Activated CD8-positive, alpha-beta memory T cell treated with anti-CD3 and anti-CD28 coated beads for 4 hours (primary cell): ENCODE measurements at regions not wholly inside any gene's neighbourhood (a gene's known extent, or its start where the extent isn't known, plus 50 kb on each side); places are given as distances from the start of the nearest gene placed in this dataset.
"Not testable (repeated sequence)": the region's sequence is repeated elsewhere in the genome, so short reads cannot be mapped to it uniquely, and the experiment has no call there.

Experiments
- DNase-seq, 2 donors: peaks; one replicate each; pipeline ENCODE4 v3.0.0-alpha.2; 2020; ENCODE audit warnings: low read depth in 2 of 2

GRCh38 chr6:1230689-1231605 is 81.0 kb upstream of the FOXQ1 start:
- no peak for DNase-seq

DNA sequence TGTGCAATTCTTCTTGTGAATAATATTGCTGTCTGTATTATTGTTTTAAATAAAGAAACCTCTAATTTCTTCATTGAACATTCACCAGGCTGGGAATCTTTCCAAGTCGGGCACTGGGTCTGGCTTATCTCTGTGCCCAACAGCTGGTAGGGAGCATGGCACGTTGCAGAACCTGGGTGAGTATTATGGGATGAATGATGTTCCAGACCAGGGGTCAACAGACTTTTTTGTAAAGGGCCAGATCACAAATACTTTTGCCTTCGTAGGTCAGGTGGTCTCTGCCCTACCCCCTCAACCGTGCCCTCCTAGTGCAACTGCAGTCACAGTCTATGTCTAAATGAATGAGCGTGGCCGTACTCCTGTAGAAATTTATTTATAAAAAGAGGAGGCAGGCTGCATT is 81.6 kb upstream of the FOXQ1 start:
- no peak for DNase-seq

- DNase-seq: no peak
These were observed 82.1 kb upstream of the FOXQ1 start for GRCh38 chr6:1229808-1230207.

- DNase-seq: no peak
These were observed 82.6 kb upstream of the FOXQ1 start for GRCh38 chr6:1229301-1229700.

GRCh38 chr6:1228754-1229191 is 83.1 kb upstream of the FOXQ1 start:
- DNase-seq: no peak

DNA sequence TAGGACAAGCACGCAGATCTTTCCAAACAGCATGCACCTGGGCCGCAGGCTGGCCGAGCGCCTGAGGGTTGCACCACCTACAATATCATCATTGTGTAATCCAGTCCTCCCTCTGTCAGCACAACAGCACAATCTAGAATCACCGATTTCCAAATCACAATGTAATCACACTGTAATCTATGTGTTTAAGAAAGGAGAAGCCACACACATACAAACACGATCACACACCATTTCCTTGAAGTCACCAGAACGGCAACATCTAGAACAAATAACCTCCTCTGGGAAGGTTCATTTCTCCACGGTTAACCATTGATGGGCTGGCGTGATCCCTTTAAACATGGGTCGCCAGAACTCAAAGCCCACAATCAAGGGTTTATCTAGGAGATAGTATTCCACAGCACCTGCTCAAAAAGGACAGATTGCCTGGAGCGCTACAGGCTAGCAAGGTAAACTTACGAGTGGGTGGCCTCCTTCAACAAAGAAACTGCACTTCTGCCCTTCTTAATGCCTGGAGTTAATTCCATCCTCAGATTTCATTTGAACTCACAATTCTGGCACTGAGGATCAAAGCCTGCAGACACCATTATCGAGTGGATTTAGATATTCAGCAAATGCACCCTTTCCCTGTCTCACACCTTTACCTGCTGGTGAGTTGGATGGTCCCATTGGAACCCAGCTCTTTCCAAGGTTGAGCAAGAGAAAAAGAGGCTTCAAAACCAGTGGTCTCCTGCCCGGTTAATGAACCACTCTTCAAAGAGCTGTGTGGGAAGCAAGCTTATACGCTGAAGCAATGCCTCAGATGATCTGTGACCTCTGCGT is 83.8 kb upstream of the FOXQ1 start:
- DNase-seq: no peak

DNA sequence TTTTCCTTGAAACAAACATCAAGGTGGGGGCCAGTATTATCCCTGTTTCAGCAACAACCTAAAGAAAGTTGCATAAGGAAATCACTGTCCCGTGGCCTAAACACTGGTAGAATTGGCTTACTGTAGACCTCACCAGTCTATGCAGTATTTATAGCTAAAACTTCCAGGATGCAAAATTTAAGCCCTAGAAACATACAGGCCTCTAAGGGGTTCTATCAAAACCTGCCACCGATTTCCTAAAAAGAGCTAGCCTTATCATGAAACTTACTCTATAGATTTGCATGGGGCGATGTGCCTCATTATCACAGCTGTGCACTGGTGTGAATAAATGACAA is 84.3 kb upstream of the FOXQ1 start:
- DNase-seq: no peak

GRCh38 chr6:1226277-1227099 is 85.4 kb upstream of the FOXQ1 start:
- DNase-seq: no peak

GRCh38 chr6:1224514-1224913 is 87.4 kb upstream of the FOXQ1 start:
- no peak for DNase-seq

- DNase-seq: no peak
These were observed 88.9 kb upstream of the FOXQ1 start for GRCh38 chr6:1222728-1223595.

- DNase-seq: no peak
These were observed 94.5 kb upstream of the FOXQ1 start for GRCh38 chr6:1217396-1217795.

DNA sequence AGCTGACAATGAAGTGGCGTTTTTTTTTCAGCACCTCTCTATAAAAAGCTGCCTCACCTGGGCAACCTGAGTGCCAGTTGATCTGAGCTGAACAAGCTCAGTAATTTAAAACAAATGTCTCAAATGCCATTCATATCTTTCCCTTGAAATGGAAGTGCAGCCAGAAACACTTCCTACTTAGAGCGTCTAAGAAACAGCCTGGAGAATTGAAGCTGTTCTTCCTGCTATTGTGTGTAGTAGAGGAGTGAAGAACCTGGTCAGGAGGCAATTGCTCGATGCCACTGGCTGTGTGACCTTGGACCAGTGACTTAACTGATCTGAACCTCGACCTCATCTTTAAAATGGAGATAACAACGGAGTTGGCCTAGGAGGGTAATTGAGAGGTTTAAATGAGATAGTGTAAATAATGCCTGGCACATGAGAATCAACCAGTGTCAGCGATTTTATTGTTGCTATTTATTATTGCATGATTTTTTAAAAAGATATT is 95.4 kb upstream of the FOXQ1 start:
- no peak for DNase-seq

DNA sequence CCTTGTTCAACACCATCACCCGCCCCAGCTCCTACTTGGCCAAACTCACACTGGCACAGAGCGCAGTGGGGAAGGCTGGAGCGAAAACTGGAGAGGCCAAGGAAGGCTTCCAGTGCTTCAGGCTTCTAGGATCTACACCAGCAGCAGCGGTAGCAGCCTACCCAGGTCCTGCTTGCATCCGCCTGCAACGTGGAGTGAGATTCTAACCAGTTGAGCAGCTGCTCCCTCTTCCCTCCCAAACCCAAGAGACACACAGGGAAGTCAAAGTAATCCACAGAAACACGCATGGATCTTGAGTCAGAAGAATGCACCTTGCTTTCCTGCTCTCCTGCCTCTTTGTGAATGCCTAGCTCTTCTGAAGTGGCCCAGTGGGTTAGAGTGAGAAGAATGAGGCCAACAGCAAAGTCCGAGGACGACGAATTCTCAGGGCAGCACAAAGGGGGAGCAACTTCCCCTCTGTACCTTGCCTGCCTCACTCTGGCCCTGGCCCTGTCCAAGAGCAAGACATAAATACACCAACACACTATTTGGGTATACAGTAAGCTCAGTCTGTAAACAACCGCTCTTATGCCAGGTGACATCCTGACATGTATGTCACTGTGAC is 95.9 kb upstream of the FOXQ1 start:
- DNase-seq: no peak

GRCh38 chr6:1215023-1215422 is 96.9 kb upstream of the FOXQ1 start:
- DNase-seq: no peak

GRCh38 chr6:1212919-1213318 is 99.0 kb upstream of the FOXQ1 start:
- DNase-seq: no peak

GRCh38 chr6:1212138-1212537 is 99.8 kb upstream of the FOXQ1 start:
- not testable (repeated sequence) for DNase-seq

- DNase-seq: not testable (repeated sequence)
These were observed 101.3 kb upstream of the FOXQ1 start for GRCh38 chr6:1210631-1211030.

DNA sequence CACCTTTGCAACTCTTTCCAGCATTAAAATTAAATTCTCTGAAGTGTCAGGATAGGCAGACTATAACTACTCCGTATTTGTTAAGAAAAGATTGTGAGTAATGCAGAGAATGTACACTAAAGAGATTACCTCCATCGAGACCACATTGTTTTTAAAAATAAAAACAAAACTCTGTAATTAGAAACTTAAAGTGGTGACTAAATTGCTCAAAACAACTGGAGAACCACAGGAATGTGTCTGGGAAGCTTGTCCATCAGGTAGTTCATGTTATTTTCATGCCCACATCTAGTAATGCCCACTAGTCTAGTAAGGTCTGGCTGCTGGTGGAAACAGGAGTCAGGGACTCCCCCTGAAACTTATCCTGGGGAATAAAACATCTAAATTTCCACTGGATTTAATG is 103.0 kb upstream of the FOXQ1 start:
- DNase-seq: no peak

- DNase-seq: no peak
These were observed 108.4 kb upstream of the FOXQ1 start for GRCh38 chr6:1203546-1203945.

GRCh38 chr6:1202201-1202600 is 109.7 kb upstream of the FOXQ1 start:
- DNase-seq: no peak
